ENCODE measurements at regions not wholly inside any gene's neighbourhood (a gene's known extent, or its start where the extent isn't known, plus 50 kb on each side); places are given as distances from the start of the nearest gene placed in this dataset.

GRCh38 chr5:62920856-62921255 lies 342.2 kb downstream of the LRRC70 start:
- H2AFZ ChIP-seq (ENCODE audit: low read length): no peak overlapping the region
- ChIA-PET POLR2A (ENCODE audit: partially characterized antibody) (no interaction called here), CTCF (ENCODE audit: partially characterized antibody) (interaction anchor here (1.3 to 1.5 kb wide), 2 partner anchors 23 to 209 kb away, joined by 3 read pairs; no protein-coding TSS in a partner anchor)
- no peaks in the 10 kb centered on the region for H4K20me1 ChIP-seq (replicated peaks in 1 of 2; ENCODE audit: control insufficient read depth in 1 of 2, insufficient read depth in 2 of 2, low read length in 2 of 2)
- DNase-seq (ENCODE audit: low read depth in 1 of 2, low spot score in 2 of 2) (no peak), FAIRE-seq (no peak)
- H3K4me1 ChIP-seq (replicated peaks in 1 of 4; ENCODE audit: control insufficient read depth in 3 of 4, insufficient read depth in 4 of 4, low read length in 3 of 4): no peaks in the 10 kb centered on the region
- no peaks in the 10 kb centered on the region for H3K23me2 ChIP-seq (ENCODE audit: low read depth, low read length)
- H4K91ac ChIP-seq (replicated peaks; ENCODE audit: insufficient read length, low read length): no peak overlapping the region
- no peak overlapping the region for H3K4me2 ChIP-seq (ENCODE audit: insufficient read depth in 1 of 2, low read depth in 2 of 2, low read length in 2 of 2)
- no peak overlapping the region for H4K5ac ChIP-seq (ENCODE audit: insufficient read length, low read depth, low read length)
- H3K27me3 ChIP-seq (replicated peaks in 1 of 4; ENCODE audit: control insufficient read depth in 3 of 4, extremely low read depth in 1 of 4, insufficient read depth in 3 of 4, low read length in 3 of 4): no peaks in the 10 kb centered on the region
- H3K4me3 ChIP-seq (ENCODE audit: extremely low read depth in 1 of 4, insufficient read depth in 2 of 4, low read depth in 3 of 4, low read length in 4 of 4): no peak overlapping the region
- no peak overlapping the region for H3K9ac ChIP-seq (replicated peaks in 1 of 4; ENCODE audit: extremely low read depth in 1 of 4, low read depth in 3 of 4, low read length in 3 of 4)
- H3K14ac ChIP-seq (ENCODE audit: insufficient read length): no peak overlapping the region
- no peak overlapping the region for H2AK5ac ChIP-seq (ENCODE audit: low read depth, low read length)
- no peak overlapping the region for H4K8ac ChIP-seq (ENCODE audit: extremely low read depth, insufficient read depth, low read length)
- no peaks in the 10 kb centered on the region for H3K36me3 ChIP-seq (ENCODE audit: control insufficient read depth in 2 of 4, insufficient read depth in 4 of 4, low read length in 3 of 4)
- H3K23ac ChIP-seq (ENCODE audit: insufficient read length): no peak overlapping the region
- H3K27ac ChIP-seq (ENCODE audit: low read depth, low read length): no peak overlapping the region
- WGBS, 2 experiments (ENCODE audit: extremely low coverage in 1 of 2, insufficient coverage in 1 of 2, insufficient read length in 1 of 2, insufficient replicate concordance in 2 of 2, low coverage in 1 of 2, low lambda C conversion rate in 2 of 2, missing lambda C conversion rate in 1 of 2): 86% methylated on average over 1 of the region's 1 CpG; no CpG with 5 or more reads in 1 of the 2 experiments
- H3K18ac ChIP-seq (ENCODE audit: extremely low read depth, low read length): no peak overlapping the region
- H2BK12ac ChIP-seq (ENCODE audit: low read depth, low read length): no peak overlapping the region
- no peaks in the 10 kb centered on the region for H3K9me3 ChIP-seq (ENCODE audit: insufficient read depth in 2 of 2, low read depth in 1 of 2, low read length in 1 of 2)
- H2BK20ac ChIP-seq (ENCODE audit: low read length): no peak overlapping the region
- H2BK5ac ChIP-seq (ENCODE audit: low read depth, low read length): no peak overlapping the region
- no peak overlapping the region for H2BK15ac ChIP-seq (ENCODE audit: low read length)
- H3K4ac ChIP-seq (replicated peaks; ENCODE audit: insufficient read length, low read depth, low read length): no peak overlapping the region
- H2BK120ac ChIP-seq (replicated peaks; ENCODE audit: low read depth, low read length): no peak overlapping the region
- no peaks in the 10 kb centered on the region for H3K79me2 ChIP-seq (ENCODE audit: control insufficient read depth in 1 of 2, insufficient read depth in 2 of 2, low read length in 2 of 2)
- no peaks in the 10 kb centered on the region for H3K79me1 ChIP-seq (ENCODE audit: low read depth, low read length)
- H3K56ac ChIP-seq (replicated peaks; ENCODE audit: insufficient read length, low read depth, low read length): no peak overlapping the region
- no peak for TF ChIP-seq SUZ12 (IDR thresholded peaks at IDR 0.05; ENCODE audit: low read length)
- no peak for TF ChIP-seq EP300 (IDR thresholded peaks at IDR 0.05; ENCODE audit: borderline replicate concordance in 1 of 2, low read depth in 2 of 2, low read length in 2 of 2)
- no peak for TF ChIP-seq RXRA (IDR thresholded peaks at IDR 0.05; ENCODE audit: insufficient read depth, low read depth, low read length)
- no peak for TF ChIP-seq TBP (IDR thresholded peaks at IDR 0.05; ENCODE audit: low read depth, low read length)
- TF ChIP-seq ASH2L (IDR thresholded peaks at IDR 0.05; ENCODE audit: low read length): no peak
- no peak for TF ChIP-seq TAF7 (optimal IDR thresholded peaks at IDR 0.05; ENCODE audit: borderline replicate concordance, low read depth, low read length)
- no peak for TF ChIP-seq POLR2AphosphoS5 (IDR thresholded peaks at IDR 0.05; ENCODE audit: low read depth, low read length)
- no peak for TF ChIP-seq POU5F1 (IDR thresholded peaks at IDR 0.05; ENCODE audit: low read depth, low read length)
- TF ChIP-seq ATF3 (IDR thresholded peaks at IDR 0.05; ENCODE audit: insufficient read depth, low read depth, low read length): no peak
- no peak for TF ChIP-seq ATF2 (IDR thresholded peaks at IDR 0.05; ENCODE audit: low read length)
- TF ChIP-seq SP2 (IDR thresholded peaks at IDR 0.05; ENCODE audit: low read length): no peak
- no peak for TF ChIP-seq RNF2 (IDR thresholded peaks at IDR 0.05; ENCODE audit: borderline replicate concordance, low read depth, low read length, missing control alignments, poor library complexity, severe bottlenecking)

Data from H1 (cell line).